IMR-90 (cell line): ENCODE measurements at regions not wholly inside any gene's neighbourhood (a gene's known extent, or its start where the extent isn't known, plus 50 kb on each side); places are given as distances from the start of the nearest gene placed in this dataset.
"Not testable (repeated sequence)": the region's sequence is repeated elsewhere in the genome, so short reads cannot be mapped to it uniquely, and the experiment has no call there.

Experiments
- ATAC-seq: fragments of 200-7000 bp; cut with Tn5 transposase; 2 replicates; pipeline ENCODE4 v1.9.1; 2020; ENCODE audit warnings: low read depth, mild to moderate bottlenecking, moderate library complexity
- BruUV-seq: library from RNA; stranded (reverse); fragments of 400-500 nt; replicated peaks from 2 replicates; lab custom pipeline; 2021; lab: Mats Ljungman, UMichigan
- CTCF ChIA-PET: fragments of 300-600 bp; formaldehyde crosslinking; extraction: SDS; loops from one replicate; lab custom pipeline; 2021; ENCODE audit warnings: antibody characterized with exemption; lab: Yijun Ruan, JAX
- POLR2A ChIA-PET: fragments of 300-600 bp; sonication (Branson Sonifier 250); formaldehyde crosslinking; loops from one replicate; lab custom pipeline; 2022; ENCODE audit warnings: antibody characterized with exemption; ENCODE audit not compliant: unreplicated experiment; lab: Charles Lee
- DNase-seq: peaks from one replicate; pipeline ENCODE4 v3.0.0; 2013
- H2AFZ ChIP-seq: replicated peaks from 2 replicates; pipeline ENCODE3; 2013; ENCODE audit warnings: low read length, mild to moderate bottlenecking; ENCODE audit not compliant: poor library complexity
- H2AK5ac ChIP-seq: 2 replicates; pipeline ENCODE4 v1.6.1; 2013; ENCODE audit warnings: low read depth, low read length, inconsistent platforms
- H2AK9ac ChIP-seq: replicated peaks from 2 replicates; pipeline ENCODE3; 2013; ENCODE audit warnings: mild to moderate bottlenecking, low read depth, low read length, moderate library complexity; ENCODE audit not compliant: poor library complexity
- H2BK120ac ChIP-seq: 2 replicates; pipeline ENCODE4 v1.6.1; 2013; ENCODE audit warnings: low read depth, low read length, inconsistent platforms
- H2BK15ac ChIP-seq: 3 replicates; pipeline ENCODE4 v1.6.1; 2013; ENCODE audit warnings: low read depth, low read length, inconsistent platforms
- H2BK20ac ChIP-seq: 2 replicates; pipeline ENCODE4 v1.6.1; 2013; ENCODE audit warnings: low read depth, mild to moderate bottlenecking, inconsistent platforms, low read length, moderate library complexity
- H2BK5ac ChIP-seq: 2 replicates; pipeline ENCODE4 v1.6.1; 2013; ENCODE audit warnings: mild to moderate bottlenecking, low read depth, low read length, inconsistent platforms; ENCODE audit not compliant: poor library complexity, severe bottlenecking
- H3K14ac ChIP-seq: replicated peaks from 2 replicates; pipeline ENCODE4 v1.6.1; 2013; ENCODE audit warnings: low read depth, low read length, inconsistent platforms
- H3K18ac ChIP-seq: 2 replicates; pipeline ENCODE4 v1.6.1; 2013; ENCODE audit warnings: low read depth, low read length, control low read depth
- H3K23ac ChIP-seq: 2 replicates; pipeline ENCODE4 v1.6.1; 2013; ENCODE audit warnings: low read depth, low read length, inconsistent platforms
- H3K27ac ChIP-seq: 2 replicates; pipeline ENCODE4 v1.5.1; 2013; ENCODE audit warnings: mild to moderate bottlenecking, control low read depth, low read length; ENCODE audit not compliant: insufficient read depth
- H3K27me3 ChIP-seq: 2 replicates; pipeline ENCODE4 v1.6.1; 2013; ENCODE audit warnings: low read length; ENCODE audit not compliant: control insufficient read depth, insufficient read depth
- H3K36me3 ChIP-seq: 2 replicates; pipeline ENCODE4 v1.6.1; 2013; ENCODE audit warnings: low read length, mixed read lengths; ENCODE audit not compliant: control insufficient read depth, insufficient read depth
- H3K4ac ChIP-seq: 2 replicates; pipeline ENCODE4 v1.6.1; 2013; ENCODE audit warnings: low read depth, low read length, inconsistent platforms
- H3K4me1 ChIP-seq: 2 replicates; pipeline ENCODE4 v1.6.1; 2013; ENCODE audit warnings: low read length, mixed read lengths; ENCODE audit not compliant: control insufficient read depth, insufficient read depth
- H3K4me2 ChIP-seq: 2 replicates; pipeline ENCODE4 v1.6.1; 2013; ENCODE audit warnings: low read depth, mild to moderate bottlenecking, control low read depth, low read length, moderate library complexity
- H3K4me3 ChIP-seq: 2 replicates; pipeline ENCODE4 v1.5.1; 2013; ENCODE audit warnings: low read depth, mild to moderate bottlenecking, control low read depth, low read length, moderate library complexity; ENCODE audit not compliant: insufficient read depth
- H3K56ac ChIP-seq: 2 replicates; pipeline ENCODE4 v1.6.1; 2013; ENCODE audit warnings: low read length, inconsistent platforms; ENCODE audit not compliant: insufficient read depth; ENCODE audit errors: extremely low read depth
- H3K79me1 ChIP-seq, 2 experiments: 2 replicates each; pipeline ENCODE4 v1.6.1; 2013; ENCODE audit warnings: low read length in 2 of 2, inconsistent platforms in 1 of 2, low read depth in 1 of 2
- H3K9ac ChIP-seq: 2 replicates; pipeline ENCODE4 v1.6.1; 2013; ENCODE audit warnings: low read depth, low read length, control low read depth
- H3K9me1 ChIP-seq: 2 replicates; pipeline ENCODE4 v1.6.1; 2013; ENCODE audit warnings: low read length, inconsistent platforms; ENCODE audit not compliant: insufficient read depth
- H3K9me3 ChIP-seq: 2 replicates; pipeline ENCODE4 v1.6.1; 2013; ENCODE audit warnings: low read length; ENCODE audit not compliant: control insufficient read depth, insufficient read depth
- H4K20me1 ChIP-seq: 2 replicates; pipeline ENCODE4 v1.6.1; 2013; ENCODE audit warnings: low read length, inconsistent platforms; ENCODE audit not compliant: insufficient read depth
- H4K5ac ChIP-seq: 2 replicates; pipeline ENCODE4 v1.6.1; 2013; ENCODE audit warnings: mild to moderate bottlenecking, low read depth, low read length, control low read depth
- H4K8ac ChIP-seq, 2 experiments: 2 replicates each; pipeline ENCODE4 v1.6.1; 2013; ENCODE audit warnings: low read depth in 2 of 2, low read length in 2 of 2, control low read depth in 1 of 2, inconsistent platforms in 1 of 2
- H4K91ac ChIP-seq: 2 replicates; pipeline ENCODE4 v1.6.1; 2013; ENCODE audit warnings: low read depth, low read length, inconsistent platforms; ENCODE audit not compliant: insufficient read depth
- CEBPB ChIP-seq: IDR thresholded peaks from 2 replicates; pipeline ENCODE4 v1.6.1; 2012; ENCODE audit warnings: low read depth, low read length, improper control_type of control experiment
- NFE2L2 ChIP-seq: fragments of 150-350 bp; IDR thresholded peaks from 2 replicates; pipeline ENCODE4 v1.6.1; 2016; ENCODE audit warnings: low read depth, mild to moderate bottlenecking, low read length
- RCOR1 ChIP-seq: IDR thresholded peaks from 2 replicates; pipeline ENCODE4 v1.6.1; 2012; ENCODE audit warnings: mild to moderate bottlenecking, low read length, improper control_type of control experiment; ENCODE audit not compliant: insufficient replicate concordance
- WGBS, 2 experiments: methylation state at CpG; one replicate each; pipeline versions ENCODE4 v1.1.5 to v1.1.7; 2013; ENCODE audit warnings: missing lambda C conversion rate in 2 of 2; ENCODE audit not compliant: insufficient read length in 1 of 2; ENCODE audit errors: extremely low coverage in 2 of 2; 5-methylcytosine and 5-hydroxymethylcytosine counted together
- dilution Hi-C: fragments of 300-500 bp; cut with HindIII; formaldehyde crosslinking; loops from one replicate; pipeline ENCODE4 v1.14.3; 2018; ENCODE audit warnings: low sequenced_read_pairs; ENCODE audit not compliant: unreplicated experiment
- in situ Hi-C: fragments of 300-500 bp; cut with MboI; formaldehyde crosslinking; loops from 3 replicates; pipeline ENCODE4 v1.14.3; 2019; ENCODE audit warnings: low sequenced_read_pairs, inconsistent platforms, mixed read lengths
- intact Hi-C: fragments of 100-400 bp; cut with micrococcal nuclease; formaldehyde crosslinking; loops from 2 replicates; pipeline ENCODE4 v1.10.0; 2022

DNA sequence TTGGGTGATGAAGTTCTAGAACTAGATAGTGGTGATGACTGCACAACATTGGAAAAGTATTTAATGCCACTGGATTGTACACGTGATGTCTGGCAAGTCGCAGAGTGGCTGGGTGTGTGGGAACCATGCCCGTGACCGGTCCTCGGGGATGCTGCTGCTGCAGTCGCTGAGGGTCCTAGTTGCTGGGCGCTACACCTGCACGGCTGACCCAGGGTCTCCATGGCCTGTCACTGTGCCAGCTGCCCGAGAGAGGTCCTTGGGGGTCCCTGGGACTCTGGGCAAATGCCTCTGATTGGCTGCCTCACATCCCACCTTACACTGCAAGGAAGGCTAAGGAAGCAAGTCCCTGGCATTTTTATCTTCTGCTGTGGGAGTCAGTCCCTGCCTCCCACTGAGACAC is 109.1 kb upstream of the PABPC3 start:
- H4K91ac ChIP-seq = no peak overlapping the region
- H3K9ac ChIP-seq = no peak overlapping the region
- no peaks in the 10 kb centered on the region for H3K36me3 ChIP-seq
- H3K4me1 ChIP-seq = no peaks in the 10 kb centered on the region
- H3K14ac ChIP-seq = no peak overlapping the region
- H3K18ac ChIP-seq = no peak overlapping the region
- no peak overlapping the region for H2BK120ac ChIP-seq
- no peak overlapping the region for H3K4me2 ChIP-seq
- H3K27me3 ChIP-seq = peaks cover 13% of the 10 kb centered on the region
- CTCF ChIA-PET = no interaction called here
- 77% methylated on average over 2 of the region's 9 CpGs; no CpG with 5 or more reads in 1 of the 2 experiments for WGBS, 2 experiments
- ATAC-seq (no peak), DNase-seq (no peak)
- no TSS peak for BruUV-seq
- no peak overlapping the region for H2BK5ac ChIP-seq
- H2AFZ ChIP-seq = no peak overlapping the region
- TF ChIP-seq RCOR1 (no peak), NFE2L2 (no peak), CEBPB (no peak)
- no peaks in the 10 kb centered on the region; the same call in 1 of the 2 replicates for H3K9me3 ChIP-seq
- no peaks in the 10 kb centered on the region for H3K9me1 ChIP-seq
- H4K8ac ChIP-seq = no peak overlapping the region
- no peak overlapping the region for H2AK5ac ChIP-seq
- H3K79me1 ChIP-seq = no peaks in the 10 kb centered on the region
- intact Hi-C loops = no loop called here
- POLR2A ChIA-PET = no interaction called here
- H2BK15ac ChIP-seq = no peak overlapping the region
- H2BK20ac ChIP-seq = no peak overlapping the region
- H2AK9ac ChIP-seq = no peak overlapping the region
- no peak overlapping the region for H4K5ac ChIP-seq
- H3K56ac ChIP-seq = no peak overlapping the region
- in situ Hi-C loops = no loop called here
- H3K4me3 ChIP-seq = no peak overlapping the region
- no peaks in the 10 kb centered on the region for H4K20me1 ChIP-seq
- dilution Hi-C loops = no loop called here
- no peak overlapping the region for H3K27ac ChIP-seq
- no peak overlapping the region for H3K4ac ChIP-seq
- no peak overlapping the region for H3K23ac ChIP-seq

DNA sequence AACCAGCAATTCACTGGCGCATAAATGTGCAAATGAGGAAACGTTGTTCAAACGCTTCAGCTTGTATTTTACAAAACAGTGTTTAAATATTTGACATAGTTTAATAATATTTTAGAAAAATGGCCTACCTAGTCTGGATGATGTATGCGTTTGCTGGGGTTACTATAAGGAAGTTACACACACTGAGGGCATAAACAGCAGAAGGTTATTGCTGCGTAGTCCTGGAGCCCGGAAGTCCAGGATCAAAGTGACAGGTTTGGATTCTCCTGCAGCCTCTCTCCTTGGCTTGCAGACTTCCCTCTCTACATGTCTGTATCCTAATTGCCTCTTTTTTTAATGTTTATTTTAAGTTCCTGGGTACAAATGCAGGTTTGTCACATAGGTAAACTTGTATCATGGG is 106.0 kb upstream of the PABPC3 start:
- dilution Hi-C loops, BruUV-seq, H3K36me3 ChIP-seq, H2AK9ac ChIP-seq, in situ Hi-C loops, H4K91ac ChIP-seq, H3K14ac ChIP-seq, H3K27ac ChIP-seq, H3K4ac ChIP-seq, H3K9me1 ChIP-seq, intact Hi-C loops, H2BK5ac ChIP-seq, H3K18ac ChIP-seq, H4K8ac ChIP-seq, ATAC-seq, H3K4me1 ChIP-seq, H3K4me3 ChIP-seq, H4K20me1 ChIP-seq, H2BK15ac ChIP-seq, H3K4me2 ChIP-seq, CTCF ChIA-PET, H2AK5ac ChIP-seq, H4K5ac ChIP-seq, H3K56ac ChIP-seq, H3K79me1 ChIP-seq, H2AFZ ChIP-seq, POLR2A ChIA-PET, H2BK120ac ChIP-seq, H2BK20ac ChIP-seq, H3K9ac ChIP-seq, DNase-seq, H3K9me3 ChIP-seq, H3K23ac ChIP-seq: not testable (repeated sequence)
- WGBS, 2 experiments = no CpG with 5 or more reads among the region's 6 CpGs
- H3K27me3 ChIP-seq = peaks cover 17% of the 10 kb centered on the region
